ENCODE measurements at regions not wholly inside any gene's neighbourhood (a gene's known extent, or its start where the extent isn't known, plus 50 kb on each side); places are given as distances from the start of the nearest gene placed in this dataset.
A peak's percentile ranks its signal among the peaks of the same experiment; 100 is the strongest.
"Not testable (repeated sequence)": the region's sequence is repeated elsewhere in the genome, so short reads cannot be mapped to it uniquely, and the experiment has no call there.

DNA sequence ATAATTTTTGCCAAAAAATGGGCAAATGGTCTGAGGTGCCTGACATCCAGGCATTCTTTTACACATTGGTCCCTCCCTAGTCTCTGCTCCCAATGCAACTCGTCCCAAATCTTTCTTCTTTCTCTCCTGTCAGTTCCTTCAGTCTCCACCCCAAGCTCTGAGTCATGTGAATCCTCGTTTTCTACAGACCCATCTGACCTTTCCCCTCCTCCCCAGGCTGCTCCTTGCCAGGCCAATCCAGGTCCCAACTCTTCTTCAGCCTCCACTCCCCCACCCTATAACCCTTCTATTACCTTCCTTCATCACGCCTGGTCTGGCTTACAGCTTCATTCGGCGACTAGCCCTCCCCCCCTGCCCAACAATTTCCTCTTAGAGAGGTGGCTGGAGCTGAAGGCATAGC, 55.3 kb downstream of the BBS10 start:
- H3K9ac ChIP-seq (ENCODE audit: low read length); H3K14ac ChIP-seq (ENCODE audit: low read length in 2 of 2); H3K27me3 ChIP-seq (ENCODE audit: control insufficient read depth in 1 of 2, insufficient read depth in 1 of 2, low read length in 2 of 2); H3K4me3 ChIP-seq (ENCODE audit: insufficient read depth in 1 of 2, low read depth in 1 of 2, low read length in 2 of 2); H3K27ac ChIP-seq (ENCODE audit: low read length, poor library complexity, severe bottlenecking); H2AFZ ChIP-seq (ENCODE audit: low read depth, low read length); H3K79me1 ChIP-seq (replicated peaks; ENCODE audit: low read length, poor library complexity, severe bottlenecking); H3K36me3 ChIP-seq (ENCODE audit: control insufficient read depth in 1 of 2, insufficient read depth in 2 of 2, low read depth in 1 of 2, low read length in 2 of 2); H3K4me2 ChIP-seq (ENCODE audit: low read length, poor library complexity, severe bottlenecking); H2BK12ac ChIP-seq (ENCODE audit: low read length in 2 of 2); DNase-seq; H3K18ac ChIP-seq (ENCODE audit: low read depth in 1 of 2, low read length in 2 of 2); H2BK120ac ChIP-seq (ENCODE audit: low read depth, low read length); H3K23ac ChIP-seq (ENCODE audit: low read length in 2 of 2); H3K9me3 ChIP-seq (ENCODE audit: control insufficient read depth, low read length); H4K8ac ChIP-seq (ENCODE audit: low read length); H3K4ac ChIP-seq (ENCODE audit: low read depth in 1 of 2, low read length in 2 of 2); H3K4me1 ChIP-seq (ENCODE audit: control insufficient read depth, insufficient read depth, low read depth, low read length); H2BK15ac ChIP-seq (ENCODE audit: low read depth, poor library complexity, severe bottlenecking); H2BK5ac ChIP-seq (ENCODE audit: low read depth, low read length, poor library complexity, severe bottlenecking); H4K91ac ChIP-seq (ENCODE audit: low read length); H2AK5ac ChIP-seq (ENCODE audit: low read length, severe bottlenecking): not testable (repeated sequence)
- WGBS = 76% methylated on average over 5 of the region's 5 CpGs

DNA sequence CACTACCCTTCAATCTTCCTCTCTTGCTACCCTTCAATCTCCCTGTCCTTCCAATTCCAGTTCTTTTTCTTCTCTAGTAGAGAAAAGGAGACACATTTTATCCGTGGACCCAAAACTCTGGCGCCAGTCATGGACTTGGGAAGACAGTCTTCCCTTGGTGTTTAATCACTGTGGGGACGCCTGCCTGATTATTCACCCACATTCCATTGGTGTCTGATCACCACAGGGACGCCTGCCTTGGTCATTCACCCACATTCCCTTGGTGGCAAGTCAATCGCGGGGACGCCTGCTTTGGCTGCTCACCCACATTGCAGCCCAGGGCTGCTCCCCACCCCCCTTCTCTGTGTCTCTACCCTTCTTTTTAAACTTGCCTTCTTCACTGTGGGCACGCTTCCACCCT, 55.9 kb downstream of the BBS10 start:
- not testable (repeated sequence) for H3K9ac ChIP-seq (ENCODE audit: low read length); H3K14ac ChIP-seq (ENCODE audit: low read length in 2 of 2); H3K23ac ChIP-seq (ENCODE audit: low read length in 2 of 2); H4K8ac ChIP-seq (ENCODE audit: low read length); H3K79me1 ChIP-seq (replicated peaks; ENCODE audit: low read length, poor library complexity, severe bottlenecking); H3K4ac ChIP-seq (ENCODE audit: low read depth in 1 of 2, low read length in 2 of 2); H2AFZ ChIP-seq (ENCODE audit: low read depth, low read length); H3K4me2 ChIP-seq (ENCODE audit: low read length, poor library complexity, severe bottlenecking); H3K27ac ChIP-seq (ENCODE audit: low read length, poor library complexity, severe bottlenecking); H3K4me1 ChIP-seq (ENCODE audit: control insufficient read depth, insufficient read depth, low read depth, low read length); H4K91ac ChIP-seq (ENCODE audit: low read length); H2BK120ac ChIP-seq (ENCODE audit: low read depth, low read length); H3K4me3 ChIP-seq (ENCODE audit: insufficient read depth in 1 of 2, low read depth in 1 of 2, low read length in 2 of 2); DNase-seq; H2BK15ac ChIP-seq (ENCODE audit: low read depth, poor library complexity, severe bottlenecking); H3K18ac ChIP-seq (ENCODE audit: low read depth in 1 of 2, low read length in 2 of 2); H2BK5ac ChIP-seq (ENCODE audit: low read depth, low read length, poor library complexity, severe bottlenecking); H2BK12ac ChIP-seq (ENCODE audit: low read length in 2 of 2); H3K9me3 ChIP-seq (ENCODE audit: control insufficient read depth, low read length); H3K27me3 ChIP-seq (ENCODE audit: control insufficient read depth in 1 of 2, insufficient read depth in 1 of 2, low read length in 2 of 2); H3K36me3 ChIP-seq (ENCODE audit: control insufficient read depth in 1 of 2, insufficient read depth in 2 of 2, low read depth in 1 of 2, low read length in 2 of 2)
- H2AK5ac ChIP-seq (ENCODE audit: low read length, severe bottlenecking) = peak overlapping the region; percentile 95
- WGBS = 60% methylated on average over 8 of the region's 8 CpGs

DNA sequence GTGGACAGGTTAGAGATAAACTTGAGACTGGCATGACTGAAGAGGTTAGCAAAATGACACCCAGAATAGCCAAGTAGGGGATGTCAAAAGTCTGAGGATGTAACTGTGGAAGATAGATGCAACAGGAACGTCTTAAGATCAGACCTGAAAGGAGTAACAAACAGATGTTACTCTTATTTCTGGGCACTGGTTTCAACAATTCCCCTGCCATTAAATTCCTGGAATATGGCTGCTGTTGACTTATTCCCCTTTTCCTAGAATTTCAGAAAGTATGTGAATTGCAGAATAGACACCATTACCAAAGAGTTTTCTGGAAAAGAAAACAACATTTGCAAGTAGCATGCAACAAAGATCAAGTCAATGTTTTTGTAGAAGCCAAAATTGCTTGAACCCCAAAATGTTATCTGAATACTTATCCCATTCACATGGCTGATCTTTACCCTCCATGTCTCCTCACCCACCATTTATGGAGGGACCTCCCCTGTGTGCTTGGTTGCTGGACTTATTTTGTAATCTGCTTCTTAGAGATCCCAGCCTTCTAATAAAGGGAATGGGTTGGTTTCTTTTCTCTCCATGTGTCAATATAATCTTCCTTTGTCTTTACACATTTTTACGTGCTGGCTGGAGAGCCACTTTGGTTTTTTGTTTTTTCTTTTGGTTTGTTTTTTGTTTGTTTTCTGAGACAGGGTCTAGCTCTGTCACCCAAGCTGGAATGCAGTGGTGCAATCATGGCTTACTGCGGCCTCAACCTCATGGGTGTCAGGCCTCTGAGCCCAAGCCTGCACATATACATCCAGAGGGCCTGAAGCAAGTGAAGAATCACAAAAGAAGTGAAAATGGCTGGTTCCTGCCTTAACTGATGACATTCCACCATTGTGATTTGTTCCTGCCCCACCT, 57.0 kb downstream of the BBS10 start:
- WGBS = 100% methylated on average over 2 of the region's 3 CpGs
- no peak overlapping the region for H3K14ac ChIP-seq (ENCODE audit: low read length in 2 of 2)

DNA sequence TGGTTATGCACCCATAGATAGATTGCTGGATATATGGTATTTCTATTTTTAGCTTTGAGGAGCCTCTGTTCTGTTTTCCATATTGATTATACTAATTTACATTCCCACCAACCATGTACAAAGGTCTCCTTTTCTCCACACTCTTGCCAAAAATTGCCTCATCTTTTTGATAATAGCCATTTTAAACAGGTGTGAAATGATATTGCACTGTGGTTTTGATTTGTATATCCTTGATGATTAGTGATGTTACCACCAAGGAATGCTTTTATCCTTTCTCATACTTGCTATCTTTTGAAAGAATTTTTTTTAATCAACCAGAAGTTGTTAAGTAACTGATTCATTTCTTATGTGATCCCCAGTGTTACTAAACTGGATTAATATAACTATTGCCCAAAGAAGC, 60.0 kb downstream of the BBS10 start:
- Histone ChIP-seq H2BK12ac (ENCODE audit: low read length in 2 of 2) (no peak overlapping the region), H2BK15ac (ENCODE audit: low read depth, poor library complexity, severe bottlenecking) (no peak overlapping the region), H3K9ac (ENCODE audit: low read length) (no peak overlapping the region), H2AFZ (ENCODE audit: low read depth, low read length) (no peak overlapping the region), H3K14ac (ENCODE audit: low read length in 2 of 2) (no peak overlapping the region), H2BK5ac (ENCODE audit: low read depth, low read length, poor library complexity, severe bottlenecking) (no peak overlapping the region), H3K9me3 (ENCODE audit: control insufficient read depth, low read length) (no peaks in the 10 kb centered on the region), H3K27me3 (ENCODE audit: control insufficient read depth in 1 of 2, insufficient read depth in 1 of 2, low read length in 2 of 2) (no peaks in the 10 kb centered on the region), H4K8ac (ENCODE audit: low read length) (no peak overlapping the region), H3K4me3 (ENCODE audit: insufficient read depth in 1 of 2, low read depth in 1 of 2, low read length in 2 of 2) (no peak overlapping the region), H3K18ac (ENCODE audit: low read depth in 1 of 2, low read length in 2 of 2) (no peak overlapping the region), H3K4ac (ENCODE audit: low read depth in 1 of 2, low read length in 2 of 2) (no peak overlapping the region), H3K4me2 (ENCODE audit: low read length, poor library complexity, severe bottlenecking) (no peak overlapping the region), H3K79me1 (replicated peaks; ENCODE audit: low read length, poor library complexity, severe bottlenecking) (no peaks in the 10 kb centered on the region), H3K23ac (ENCODE audit: low read length in 2 of 2) (no peak overlapping the region), H4K91ac (ENCODE audit: low read length) (no peak overlapping the region), H3K4me1 (ENCODE audit: control insufficient read depth, insufficient read depth, low read depth, low read length) (peaks cover 7% of the 10 kb centered on the region), H2AK5ac (ENCODE audit: low read length, severe bottlenecking) (no peak overlapping the region), H3K27ac (ENCODE audit: low read length, poor library complexity, severe bottlenecking) (no peak overlapping the region), H3K36me3 (ENCODE audit: control insufficient read depth in 1 of 2, insufficient read depth in 2 of 2, low read depth in 1 of 2, low read length in 2 of 2) (no peaks in the 10 kb centered on the region), H2BK120ac (ENCODE audit: low read depth, low read length) (no peak overlapping the region)
- no peak for DNase-seq

More for the DNA sequence above, 57.0 kb downstream of the BBS10 start:
- Histone ChIP-seq H2AK5ac (ENCODE audit: low read length, severe bottlenecking) (no peak overlapping the region), H3K79me1 (replicated peaks; ENCODE audit: low read length, poor library complexity, severe bottlenecking) (no peaks in the 10 kb centered on the region), H3K9me3 (ENCODE audit: control insufficient read depth, low read length) (no peaks in the 10 kb centered on the region), H2BK15ac (ENCODE audit: low read depth, poor library complexity, severe bottlenecking) (no peak overlapping the region), H4K8ac (ENCODE audit: low read length) (no peak overlapping the region), H2BK5ac (ENCODE audit: low read depth, low read length, poor library complexity, severe bottlenecking) (no peak overlapping the region), H3K4me2 (ENCODE audit: low read length, poor library complexity, severe bottlenecking) (no peak overlapping the region), H3K27ac (ENCODE audit: low read length, poor library complexity, severe bottlenecking) (no peak overlapping the region), H3K36me3 (ENCODE audit: control insufficient read depth in 1 of 2, insufficient read depth in 2 of 2, low read depth in 1 of 2, low read length in 2 of 2) (no peaks in the 10 kb centered on the region), H3K4me3 (ENCODE audit: insufficient read depth in 1 of 2, low read depth in 1 of 2, low read length in 2 of 2) (no peak overlapping the region), H3K23ac (ENCODE audit: low read length in 2 of 2) (no peak overlapping the region), H2BK120ac (ENCODE audit: low read depth, low read length) (no peak overlapping the region), H3K18ac (ENCODE audit: low read depth in 1 of 2, low read length in 2 of 2) (no peak overlapping the region), H3K4me1 (ENCODE audit: control insufficient read depth, insufficient read depth, low read depth, low read length) (peaks cover 3% of the 10 kb centered on the region), H3K27me3 (ENCODE audit: control insufficient read depth in 1 of 2, insufficient read depth in 1 of 2, low read length in 2 of 2) (no peaks in the 10 kb centered on the region), H2BK12ac (ENCODE audit: low read length in 2 of 2) (no peak overlapping the region), H3K4ac (ENCODE audit: low read depth in 1 of 2, low read length in 2 of 2) (no peak overlapping the region), H3K9ac (ENCODE audit: low read length) (no peak overlapping the region), H2AFZ (ENCODE audit: low read depth, low read length) (no peak overlapping the region), H4K91ac (ENCODE audit: low read length) (no peak overlapping the region)
- no peak for DNase-seq

Data from mesenchymal stem cell (in vitro differentiated cells and primary cell).